Glomerular visceral epithelial cell (primary cell): ENCODE measurements at regions not wholly inside any gene's neighbourhood (a gene's known extent, or its start where the extent isn't known, plus 50 kb on each side); places are given as distances from the start of the nearest gene placed in this dataset.
"Not testable (repeated sequence)": the region's sequence is repeated elsewhere in the genome, so short reads cannot be mapped to it uniquely, and the experiment has no call there.

Experiments used
- DNase-seq: peaks from one replicate; pipeline ENCODE4 v3.0.0-alpha.2; 2016; ENCODE audit errors: extremely low spot score

GRCh38 chr9:67423049-67423728 lies 430.8 kb upstream of the SPATA31A3 start:
- not testable (repeated sequence) for DNase-seq

DNA sequence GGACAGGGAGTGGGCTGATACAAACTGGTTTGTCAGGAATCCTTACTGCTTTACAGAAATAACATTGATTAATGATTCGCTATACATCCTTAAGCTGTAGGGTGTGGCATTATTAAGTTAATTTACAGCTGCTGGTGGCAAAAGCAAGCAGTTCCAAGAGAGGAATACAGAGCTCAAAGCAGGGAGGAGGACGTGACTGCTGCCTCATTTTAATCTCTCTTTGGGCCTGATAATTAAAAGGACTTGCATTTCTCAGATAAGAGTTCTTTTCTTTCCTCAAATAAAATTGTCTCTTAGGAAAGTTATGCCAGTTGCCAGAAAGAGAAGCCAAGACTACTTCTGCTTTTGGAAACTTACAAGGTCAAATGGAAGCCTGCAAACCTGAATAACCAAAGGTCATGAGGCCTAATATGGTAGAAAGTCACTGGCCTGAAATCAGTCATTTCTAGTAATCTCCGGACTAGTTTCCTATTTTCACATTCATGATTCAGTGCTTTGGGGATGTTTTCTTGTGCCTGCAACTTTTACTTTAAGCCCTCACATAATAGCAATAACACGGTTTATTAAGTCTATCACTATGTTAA lies 426.2 kb upstream of the SPATA31A3 start:
- not testable (repeated sequence) for DNase-seq

DNA sequence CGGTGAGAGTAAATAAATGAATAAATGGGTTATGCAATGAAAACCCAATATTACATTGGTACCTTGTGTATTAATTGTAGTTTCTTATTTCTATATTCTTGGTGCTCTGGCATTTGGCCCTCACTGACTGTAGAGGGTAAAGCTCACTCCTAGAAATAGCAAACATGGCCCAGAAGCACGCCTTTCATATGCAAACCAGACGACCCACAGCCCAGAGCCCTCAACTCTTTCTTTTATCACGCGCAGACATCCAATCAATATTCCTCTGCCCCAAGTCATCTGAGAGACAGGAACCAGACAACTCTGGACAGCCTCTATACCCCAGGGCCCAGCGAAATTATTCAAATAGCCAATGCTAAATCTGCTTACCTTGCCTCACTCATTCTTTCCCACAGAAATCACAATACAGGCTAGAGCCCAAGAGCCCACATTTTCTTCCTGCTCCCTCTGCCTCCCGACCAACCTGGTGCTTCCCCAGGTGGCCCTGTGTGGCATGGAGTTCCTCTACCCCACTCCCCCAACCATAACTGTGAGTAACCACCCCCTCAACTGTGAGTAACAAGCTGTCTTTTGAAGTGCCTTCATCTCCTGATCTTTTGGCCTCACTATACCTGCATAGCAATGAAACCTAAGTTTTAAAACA lies 425.1 kb upstream of the SPATA31A3 start:
- DNase-seq: not testable (repeated sequence)

GRCh38 chr9:67416639-67417038 lies 424.3 kb upstream of the SPATA31A3 start:
- not testable (repeated sequence) for DNase-seq

- not testable (repeated sequence) for DNase-seq
Measured at GRCh38 chr9:67410606-67411220, 418.4 kb upstream of the SPATA31A3 start.

GRCh38 chr9:67403739-67404138 lies 411.4 kb upstream of the SPATA31A3 start:
- DNase-seq: not testable (repeated sequence)

DNA sequence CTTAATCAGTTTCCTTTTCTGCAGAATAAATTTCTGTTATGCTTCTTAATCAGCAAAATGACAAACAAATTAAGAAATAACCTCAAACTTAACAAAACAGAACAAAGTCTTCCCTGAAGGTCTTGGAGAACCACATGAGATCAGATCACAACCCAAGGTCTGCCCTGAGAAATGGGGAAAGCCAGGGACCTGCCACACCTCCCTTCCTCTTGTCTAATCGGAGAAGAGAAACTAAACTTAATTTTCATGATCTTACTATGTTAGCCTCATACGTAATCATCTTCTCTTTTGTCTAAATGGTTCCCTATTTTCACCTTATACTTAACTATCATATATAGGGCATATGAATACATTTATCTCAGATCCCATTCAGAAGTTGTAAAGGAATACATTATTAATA lies 405.4 kb upstream of the SPATA31A3 start:
- DNase-seq: not testable (repeated sequence)

GRCh38 chr9:67394782-67395181 lies 402.4 kb upstream of the SPATA31A3 start:
- DNase-seq: not testable (repeated sequence)

GRCh38 chr9:67394038-67394437 lies 401.7 kb upstream of the SPATA31A3 start:
- DNase-seq: not testable (repeated sequence)

- DNase-seq: not testable (repeated sequence)
Measured at GRCh38 chr9:67369664-67370063, 377.3 kb upstream of the SPATA31A3 start.

DNA sequence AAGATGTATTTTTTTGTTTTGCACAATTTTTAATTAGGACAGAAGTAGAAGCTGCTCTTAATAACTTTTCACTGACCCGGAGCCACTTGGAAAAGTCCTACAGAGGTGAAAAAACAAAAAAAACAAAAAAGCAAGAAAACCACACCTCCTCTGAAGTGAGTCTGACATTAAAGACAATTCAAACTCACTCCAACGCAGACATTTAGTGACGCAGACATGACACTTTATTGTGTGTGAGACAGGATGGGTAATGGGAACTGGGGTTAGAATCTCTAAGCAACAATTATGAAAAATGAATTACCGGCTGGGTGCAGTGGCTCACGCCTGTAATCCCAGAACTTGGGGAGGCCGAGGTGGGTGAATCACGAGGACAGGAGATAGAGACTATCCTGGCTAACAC lies 370.0 kb upstream of the SPATA31A3 start:
- not testable (repeated sequence) for DNase-seq

DNA sequence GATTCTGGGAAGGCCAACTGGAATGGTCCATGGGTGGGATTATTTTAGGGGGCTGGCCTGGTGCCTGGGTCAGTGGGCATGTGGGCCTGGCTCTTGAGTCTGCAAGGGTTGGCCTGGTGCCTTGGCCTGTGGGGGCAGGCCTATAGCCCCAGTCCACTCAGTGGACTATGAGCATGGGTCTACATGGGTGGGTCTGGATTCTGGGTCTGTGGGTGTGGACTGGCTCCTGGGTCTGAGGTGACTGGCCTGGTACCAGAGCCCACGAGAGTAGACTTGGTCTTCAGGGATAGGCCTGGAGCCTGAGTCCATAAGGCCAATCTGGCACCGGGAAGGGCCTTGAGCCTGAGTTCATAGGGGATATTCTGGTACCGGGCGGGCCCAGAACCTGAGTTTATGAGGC lies 361.6 kb upstream of the SPATA31A3 start:
- not testable (repeated sequence) for DNase-seq

GRCh38 chr9:67349424-67349759 lies 357.0 kb upstream of the SPATA31A3 start:
- DNase-seq: not testable (repeated sequence)

- DNase-seq: not testable (repeated sequence)
Measured at GRCh38 chr9:67348562-67349423, 356.4 kb upstream of the SPATA31A3 start.

GRCh38 chr9:67348094-67348493 lies 355.7 kb upstream of the SPATA31A3 start:
- DNase-seq: not testable (repeated sequence)

- not testable (repeated sequence) for DNase-seq
Measured at GRCh38 chr9:67339216-67339615, 346.9 kb upstream of the SPATA31A3 start.

DNA sequence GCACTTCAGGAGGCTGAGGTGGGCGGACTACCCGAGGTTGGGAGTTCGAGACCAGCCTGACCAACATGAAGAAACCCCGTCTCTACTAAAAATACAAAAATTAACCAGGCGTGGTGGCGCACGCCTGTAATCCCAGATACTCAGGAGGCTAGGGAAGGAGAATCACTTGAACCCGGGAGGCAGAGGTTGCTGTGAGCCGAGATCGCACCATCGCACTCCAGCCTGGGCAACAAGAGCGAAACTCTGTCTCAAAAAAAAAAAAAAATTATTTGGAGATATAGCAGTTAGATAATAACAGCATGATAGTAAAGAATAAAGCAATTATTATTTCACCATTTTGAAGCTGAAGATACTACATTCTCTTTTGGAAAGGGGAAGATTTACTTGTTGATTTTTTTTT lies 345.9 kb upstream of the SPATA31A3 start:
- not testable (repeated sequence) for DNase-seq

DNA sequence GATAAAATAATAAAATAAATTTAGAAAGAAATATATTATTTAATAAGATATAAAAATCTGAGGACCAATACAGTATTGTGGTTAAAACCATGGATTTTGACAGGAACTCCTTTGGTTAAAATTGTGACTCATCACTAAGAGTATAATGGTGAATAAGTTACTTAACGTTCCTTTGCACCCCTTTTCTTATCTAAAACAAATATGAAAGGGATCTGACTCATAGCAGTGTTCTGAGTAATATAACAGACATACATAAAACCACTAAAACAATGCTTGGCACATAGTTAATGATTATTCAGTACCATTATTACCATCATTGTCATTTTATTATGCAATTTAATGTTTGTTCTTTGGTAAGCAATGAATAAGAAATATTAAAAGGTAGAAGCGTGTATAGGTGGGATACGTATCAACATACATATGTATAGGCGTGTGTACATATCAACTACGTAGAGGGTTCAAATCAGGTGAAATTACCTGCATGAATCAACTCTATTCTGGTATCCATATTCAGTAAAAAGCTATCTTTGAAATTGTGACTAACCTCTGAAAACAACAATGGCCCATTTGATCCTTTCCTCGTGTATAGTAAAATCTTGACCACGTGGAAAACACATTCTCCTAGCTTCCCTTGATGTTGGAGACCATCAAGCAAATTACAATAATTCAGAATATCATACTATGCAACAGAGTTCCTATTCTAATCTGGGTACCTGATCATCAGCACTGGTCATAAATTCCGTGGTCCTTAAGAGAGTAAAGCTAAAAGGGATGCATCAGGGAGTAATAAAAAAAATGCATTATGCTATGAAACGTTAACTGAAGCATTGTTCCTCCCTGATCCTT lies 342.6 kb upstream of the SPATA31A3 start:
- DNase-seq: not testable (repeated sequence)

DNA sequence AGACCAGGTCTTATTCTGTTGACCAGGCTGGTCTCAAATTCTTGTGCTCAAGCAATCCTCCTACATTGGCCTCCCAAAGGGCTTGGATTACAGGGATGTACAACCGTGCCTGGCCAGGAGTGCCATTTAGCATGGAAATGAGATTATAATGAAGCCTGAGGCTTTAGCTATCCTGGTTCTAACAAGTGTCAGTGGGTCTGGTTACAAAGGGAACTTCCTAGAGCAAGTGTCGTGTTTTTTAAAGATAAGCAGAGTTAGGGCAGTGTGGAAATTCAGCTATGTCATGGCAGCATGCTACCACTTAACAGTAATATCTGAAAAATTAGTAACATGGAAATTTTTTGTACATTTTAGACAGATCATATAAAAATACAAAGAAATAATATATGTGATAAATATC lies 339.3 kb upstream of the SPATA31A3 start:
- not testable (repeated sequence) for DNase-seq

DNA sequence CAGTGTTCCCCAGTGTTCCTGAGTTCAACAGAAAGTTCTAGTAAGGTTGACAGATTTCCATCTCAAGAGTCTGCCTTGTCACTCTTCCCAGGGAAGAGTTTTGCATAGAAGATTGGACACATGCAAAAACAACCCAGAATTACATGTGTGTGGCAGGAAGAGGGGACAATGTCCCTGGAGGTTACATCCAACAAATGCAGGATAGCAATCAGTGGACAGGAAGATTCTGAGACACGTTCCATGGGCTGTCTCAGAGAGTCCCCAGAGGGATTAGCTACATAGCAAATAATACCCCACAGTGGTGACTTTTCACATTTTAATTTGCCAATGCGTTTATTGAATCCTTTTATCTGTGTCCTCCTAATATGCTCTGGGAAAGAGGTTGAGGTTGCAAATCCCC lies 321.1 kb upstream of the SPATA31A3 start:
- not testable (repeated sequence) for DNase-seq

GRCh38 chr9:67312504-67312903 lies 320.2 kb upstream of the SPATA31A3 start:
- not testable (repeated sequence) for DNase-seq
